HepG2 (cell line): ENCODE measurements at regions not wholly inside any gene's neighbourhood (a gene's known extent, or its start where the extent isn't known, plus 50 kb on each side); places are given as distances from the start of the nearest gene placed in this dataset.

Experiments used
- FOXM1 ChIP-seq: sonication (generic); formaldehyde crosslinking; IDR thresholded peaks from 2 replicates; pipeline ENCODE4 v1.5.0; 2020; ENCODE audit warnings: missing genetic modification reagents
- KLF11 ChIP-seq: IDR thresholded peaks from 2 replicates; pipeline ENCODE4 v1.6.1; 2016; ENCODE audit warnings: missing compliant biosample characterization
- MBNL3 ChIP-seq: fragments of 250-450 bp; sonication (Bioruptor Pico); conservative IDR thresholded peaks from 2 replicates; pipeline ENCODE4 v1.8.0; 2022; ENCODE audit warnings: mild to moderate bottlenecking, inconsistent platforms
- NFYB ChIP-seq: sonication (generic); formaldehyde crosslinking; IDR thresholded peaks from 2 replicates; pipeline ENCODE4 v1.4.0; 2020; ENCODE audit warnings: missing genetic modification reagents
- POLR2A ChIP-seq, 2 experiments: IDR thresholded peaks; 2 replicates each; pipeline ENCODE4 v1.6.1; 2011; ENCODE audit warnings: low read depth in 2 of 2, low read length in 2 of 2, mild to moderate bottlenecking in 1 of 2, moderate library complexity in 1 of 2; ENCODE audit not compliant: insufficient read depth in 1 of 2
- ZC3H4 ChIP-seq: sonication (generic); formaldehyde crosslinking; IDR thresholded peaks from 2 replicates; pipeline ENCODE4 v1.4.0; 2020; ENCODE audit warnings: missing genetic modification reagents, borderline replicate concordance
- TF ChIP-seq, protein P1 (sequence below): sonication (generic); formaldehyde crosslinking; IDR thresholded peaks from 2 replicates; pipeline ENCODE4 v1.4.0; 2020; ENCODE audit warnings: missing genetic modification reagents, mild to moderate bottlenecking, borderline replicate concordance
- TF ChIP-seq, protein P2 (sequence below): sonication (generic); formaldehyde crosslinking; IDR thresholded peaks from 2 replicates; pipeline ENCODE4 v1.8.1; 2022; ENCODE audit warnings: mild to moderate bottlenecking, missing genetic modification reagents

DNA sequence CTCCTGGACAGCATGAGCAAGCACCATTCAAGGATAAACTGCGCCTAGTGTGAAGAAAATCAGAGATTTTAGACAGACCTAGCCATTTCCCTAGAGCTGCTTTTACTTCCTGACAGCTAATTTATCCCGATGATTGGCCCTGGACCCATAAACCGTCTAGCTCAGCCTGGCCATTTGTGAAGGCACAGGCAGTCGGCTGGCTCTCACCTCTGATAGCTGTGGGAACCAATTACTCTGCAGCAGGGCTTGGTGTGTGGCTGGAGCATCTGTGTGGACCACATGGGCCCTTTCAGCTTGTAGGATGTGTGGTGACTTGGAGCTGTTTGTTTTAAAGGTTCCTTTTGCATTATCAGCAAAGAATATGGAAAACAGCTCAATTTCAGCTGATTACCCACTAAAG, 111.1 kb upstream of the NPY start:
- no peak for TF ChIP-seq ZC3H4
- TF ChIP-seq POLR2A (IDR thresholded peaks at IDR 0.05; ENCODE audit: insufficient read depth in 1 of 2, low read depth in 2 of 2, low read length in 2 of 2): no peak
- no peak for TF ChIP-seq NFYB (CRISPR knock-in tag)
- TF ChIP-seq, protein P1, sequence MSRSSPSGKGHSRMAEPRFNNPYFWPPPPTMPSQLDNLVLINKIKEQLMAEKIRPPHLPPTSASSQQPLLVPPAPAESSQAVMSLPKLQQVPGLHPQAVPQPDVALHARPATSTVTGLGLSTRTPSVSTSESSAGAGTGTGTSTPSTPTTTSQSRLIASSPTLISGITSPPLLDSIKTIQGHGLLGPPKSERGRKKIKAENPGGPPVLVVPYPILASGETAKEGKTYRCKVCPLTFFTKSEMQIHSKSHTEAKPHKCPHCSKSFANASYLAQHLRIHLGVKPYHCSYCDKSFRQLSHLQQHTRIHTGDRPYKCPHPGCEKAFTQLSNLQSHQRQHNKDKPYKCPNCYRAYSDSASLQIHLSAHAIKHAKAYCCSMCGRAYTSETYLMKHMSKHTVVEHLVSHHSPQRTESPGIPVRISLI (CRISPR knock-in tag): no peak
- no peak for TF ChIP-seq MBNL3 (CRISPR knock-in tag)
- no peak for TF ChIP-seq KLF11 (CRISPR knock-in tag)
- TF ChIP-seq, protein P2, sequence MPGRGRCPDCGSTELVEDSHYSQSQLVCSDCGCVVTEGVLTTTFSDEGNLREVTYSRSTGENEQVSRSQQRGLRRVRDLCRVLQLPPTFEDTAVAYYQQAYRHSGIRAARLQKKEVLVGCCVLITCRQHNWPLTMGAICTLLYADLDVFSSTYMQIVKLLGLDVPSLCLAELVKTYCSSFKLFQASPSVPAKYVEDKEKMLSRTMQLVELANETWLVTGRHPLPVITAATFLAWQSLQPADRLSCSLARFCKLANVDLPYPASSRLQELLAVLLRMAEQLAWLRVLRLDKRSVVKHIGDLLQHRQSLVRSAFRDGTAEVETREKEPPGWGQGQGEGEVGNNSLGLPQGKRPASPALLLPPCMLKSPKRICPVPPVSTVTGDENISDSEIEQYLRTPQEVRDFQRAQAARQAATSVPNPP (CRISPR knock-in tag): no peak
- no peak for TF ChIP-seq FOXM1 (CRISPR knock-in tag)
